Stromal cell of bone marrow (primary cell): ENCODE measurements at regions not wholly inside any gene's neighbourhood (a gene's known extent, or its start where the extent isn't known, plus 50 kb on each side); places are given as distances from the start of the nearest gene placed in this dataset.
"Not testable (repeated sequence)": the region's sequence is repeated elsewhere in the genome, so short reads cannot be mapped to it uniquely, and the experiment has no call there.

ENCODE experiments used
- DNase-seq: peaks from one replicate; pipeline ENCODE4 v3.0.0-alpha.2; 2012; ENCODE audit warnings: low read depth

DNA sequence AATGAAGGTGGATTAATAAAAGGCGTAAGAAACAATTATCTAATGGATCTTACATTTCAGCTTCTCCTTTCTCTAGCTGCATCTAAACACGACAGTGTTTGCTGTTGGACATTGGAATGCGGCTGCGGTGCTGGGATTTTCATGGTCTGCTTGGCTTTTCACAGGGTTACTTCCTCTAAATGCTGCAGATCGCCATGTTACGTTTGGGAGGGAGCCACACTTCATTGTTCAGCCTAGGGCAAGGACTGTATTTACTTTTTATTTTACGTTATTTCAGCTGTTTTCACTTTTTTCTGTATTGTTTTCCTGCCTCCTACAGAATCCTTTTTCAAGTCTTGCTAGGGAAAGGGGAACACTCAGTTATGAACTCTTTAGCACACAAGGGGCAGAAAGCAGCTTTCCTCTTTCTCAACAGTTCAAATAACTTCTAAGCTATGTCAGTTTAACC lies 97.9 kb upstream of the MTHFD1L start:
- DNase-seq: no peak

DNA sequence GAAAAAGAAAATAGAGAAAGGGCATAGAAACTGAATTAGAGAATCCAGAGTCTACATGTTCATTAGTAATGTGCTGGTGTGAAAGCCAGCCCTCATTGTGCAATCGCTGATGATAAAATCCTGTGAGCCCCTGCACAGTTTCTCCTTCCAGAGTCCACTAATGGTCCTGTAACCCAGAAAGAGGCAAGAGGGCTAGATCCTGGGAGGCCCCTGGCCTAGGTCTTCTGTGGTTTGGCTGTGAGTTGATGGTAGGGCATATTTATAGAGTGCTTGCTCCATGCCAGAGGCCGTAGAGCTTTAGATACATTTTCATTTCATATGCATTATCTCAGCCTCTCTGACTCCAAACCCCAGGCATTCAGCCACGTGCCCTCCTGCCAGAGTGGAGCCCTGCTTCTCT lies 94.9 kb upstream of the MTHFD1L start:
- no peak for DNase-seq

DNA sequence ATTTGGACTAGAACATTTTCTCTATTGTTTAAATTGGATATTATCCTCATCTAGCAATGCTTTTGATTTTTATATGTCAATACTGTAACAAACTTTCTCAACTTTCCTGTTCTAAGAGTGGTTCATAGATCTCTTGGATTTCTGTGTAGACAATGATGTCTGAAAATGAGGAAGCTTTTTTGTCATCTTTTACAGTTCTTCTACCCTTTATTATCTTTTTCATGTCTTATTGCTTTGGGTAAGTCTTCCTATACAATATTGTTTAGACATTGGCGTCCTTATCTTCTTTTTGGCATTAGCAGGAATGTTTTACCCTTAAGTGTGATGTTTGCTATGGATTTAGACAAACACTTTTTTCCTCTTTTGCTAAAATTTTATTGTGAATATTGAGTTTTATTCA lies 91.5 kb upstream of the MTHFD1L start:
- no peak for DNase-seq

DNA sequence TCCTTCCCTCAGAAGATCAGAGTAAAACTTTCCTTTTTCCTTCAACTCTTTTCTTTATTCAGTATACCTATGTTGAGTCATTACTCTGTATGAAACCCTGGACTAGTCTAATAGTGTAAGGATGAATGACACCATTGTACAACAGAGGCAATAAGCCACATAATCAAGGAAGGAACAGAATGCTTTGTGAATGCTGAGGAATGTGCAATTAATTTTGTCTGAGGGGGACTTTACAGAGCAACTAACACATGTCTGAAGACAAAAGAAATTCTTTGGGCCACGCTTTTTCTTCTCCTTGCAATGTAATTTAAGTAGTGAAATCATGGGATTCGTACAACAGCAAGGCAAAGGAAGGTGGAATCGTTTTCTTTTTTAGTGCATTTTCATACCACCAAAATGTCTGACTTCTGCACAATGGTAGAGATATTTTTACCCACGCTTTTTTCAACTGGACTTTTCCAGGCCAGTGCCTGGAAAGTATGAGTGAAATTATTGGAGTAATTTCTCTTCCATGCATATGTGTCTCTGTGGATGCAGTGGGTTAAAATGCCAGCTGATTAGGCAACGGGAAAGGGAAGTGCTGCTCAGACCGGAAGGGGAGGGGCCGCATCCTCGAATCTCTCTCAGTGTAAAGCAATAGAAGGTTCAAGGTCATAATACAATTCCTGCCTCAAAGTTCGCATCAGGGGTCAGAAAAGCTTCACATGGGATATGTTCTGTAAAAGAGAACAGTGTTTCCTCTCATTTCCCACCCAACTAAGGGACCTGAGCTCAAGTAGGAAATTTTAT lies 89.9 kb upstream of the MTHFD1L start:
- no peak for DNase-seq

DNA sequence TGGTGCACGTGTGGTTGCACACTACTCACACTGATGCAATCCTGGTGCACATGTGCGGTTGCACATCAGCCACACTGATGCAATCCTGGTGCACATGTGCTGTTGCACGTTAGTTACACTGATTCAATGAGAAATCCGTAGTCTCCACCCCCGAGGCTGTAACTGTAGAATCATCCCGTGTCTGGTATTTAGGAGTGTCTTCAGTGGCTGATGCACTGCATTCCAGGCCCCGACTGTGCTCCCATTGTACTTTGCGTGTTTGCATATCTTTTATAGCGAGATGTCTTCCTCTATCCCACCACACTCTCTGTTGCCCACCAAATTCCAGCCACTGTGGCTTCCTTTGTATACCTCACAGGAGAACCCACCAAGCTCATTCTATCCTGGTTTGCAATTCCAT lies 87.8 kb upstream of the MTHFD1L start:
- DNase-seq: no peak

DNA sequence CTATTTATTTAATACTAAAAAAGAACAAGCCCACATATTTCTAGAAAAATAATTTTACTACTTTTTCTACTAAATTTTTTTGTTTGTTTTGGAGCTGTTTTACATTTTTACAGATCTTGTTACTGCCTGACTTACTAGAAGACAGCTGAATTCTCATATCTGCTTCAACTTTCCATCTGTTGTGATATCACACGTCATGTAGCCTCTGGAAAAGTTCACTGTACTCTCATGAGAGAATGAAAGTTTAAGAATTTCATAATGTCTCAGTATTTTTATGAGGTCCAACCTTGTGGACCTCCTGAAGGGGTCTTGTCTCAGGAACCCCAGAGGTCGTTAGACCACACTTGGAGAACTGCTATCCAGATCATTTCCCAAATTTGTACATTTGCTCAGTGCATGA lies 81.7 kb upstream of the MTHFD1L start:
- DNase-seq: no peak

DNA sequence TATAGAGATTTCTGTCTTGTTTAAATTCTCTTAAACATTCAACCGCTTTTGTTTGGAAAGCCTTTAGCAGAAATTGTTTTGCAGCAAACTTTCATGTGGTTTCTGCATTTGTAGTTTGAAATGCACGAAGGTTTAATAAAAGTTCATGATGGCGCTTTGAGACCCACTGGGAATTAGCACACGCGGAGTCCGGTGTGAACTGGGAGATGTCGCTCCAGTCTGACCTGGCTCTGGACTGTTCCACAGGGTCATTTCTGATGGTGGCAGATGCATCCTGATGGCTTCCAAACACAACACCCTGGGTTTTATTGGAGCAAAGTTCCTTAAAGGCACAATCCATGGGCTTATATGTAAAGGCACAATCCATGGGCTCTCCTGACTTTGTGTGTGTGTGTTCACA lies 78.1 kb upstream of the MTHFD1L start:
- DNase-seq: no peak

DNA sequence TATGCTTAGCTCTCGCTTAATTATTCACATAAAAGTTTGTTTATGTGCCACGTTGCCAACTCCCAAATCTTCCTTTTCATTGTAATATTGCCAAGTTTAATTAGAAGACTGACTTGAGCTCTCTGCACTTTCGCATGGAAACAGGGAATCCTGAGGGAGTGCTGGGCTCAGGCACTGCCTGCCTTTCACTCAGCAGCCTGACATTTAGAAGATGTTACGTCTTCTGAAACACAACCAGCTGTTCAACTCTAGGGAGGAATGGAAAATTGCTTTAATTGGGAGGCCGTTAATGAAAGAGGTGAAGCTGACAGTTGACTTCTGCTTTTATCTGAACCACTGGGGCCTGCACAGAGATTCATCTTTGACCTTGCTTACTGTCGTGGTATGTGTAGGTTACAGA lies 77.4 kb upstream of the MTHFD1L start:
- DNase-seq: no peak

DNA sequence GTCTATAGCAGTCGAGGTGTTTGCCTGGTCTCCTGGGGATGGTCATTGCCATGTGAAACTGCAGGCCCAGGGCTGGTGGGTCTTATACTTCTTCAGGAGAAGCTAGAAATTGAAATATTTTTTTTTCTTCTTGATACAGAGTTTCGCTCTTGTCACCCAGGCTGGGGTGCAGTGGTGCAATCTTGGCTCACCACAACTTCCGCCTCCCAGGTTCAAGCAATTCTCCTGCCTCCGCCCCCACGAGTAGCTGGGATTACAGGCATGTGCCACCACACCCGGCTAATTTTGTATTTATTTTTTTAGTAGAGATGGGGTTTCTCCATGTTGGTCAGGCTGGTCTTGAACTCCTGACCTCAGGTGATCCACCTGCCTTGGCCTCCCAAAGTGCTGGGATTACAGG lies 75.6 kb upstream of the MTHFD1L start:
- not testable (repeated sequence) for DNase-seq

DNA sequence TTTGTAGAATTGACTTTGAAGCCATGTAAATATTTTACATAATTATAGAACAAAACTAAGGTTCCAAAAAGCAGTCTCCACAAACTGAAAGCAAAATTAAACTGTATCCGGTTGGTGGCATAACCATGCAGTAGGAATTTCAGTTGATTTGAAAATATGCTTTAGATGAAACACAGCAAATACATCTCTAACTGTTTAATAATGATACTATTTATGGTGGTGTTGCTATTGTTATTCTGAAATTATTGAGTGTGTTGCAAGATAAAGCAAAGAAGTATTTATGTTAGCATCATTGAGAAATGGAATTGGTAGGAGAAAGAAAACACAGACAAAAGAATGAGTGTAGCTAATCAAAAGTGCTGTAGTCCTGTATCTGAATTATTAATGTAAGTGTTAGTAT lies 73.8 kb upstream of the MTHFD1L start:
- DNase-seq: no peak

DNA sequence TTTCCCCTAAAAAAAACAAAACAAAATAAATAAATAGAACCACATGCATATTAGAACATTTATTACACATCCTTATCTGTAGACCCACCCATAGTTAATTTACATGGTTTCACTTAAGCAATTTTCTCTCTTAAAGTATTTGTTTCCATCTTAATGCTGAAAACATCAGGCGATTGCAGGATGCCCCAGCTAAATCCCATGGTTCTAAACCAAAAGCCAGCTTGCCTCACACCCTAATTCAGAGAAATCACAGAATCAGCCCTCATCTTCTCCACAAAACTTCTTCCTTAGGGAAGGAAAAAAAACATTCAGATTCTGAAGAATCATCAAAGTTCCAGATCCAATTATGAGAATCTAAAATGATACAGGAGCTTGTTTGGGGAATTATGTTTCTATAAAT lies 67.6 kb upstream of the MTHFD1L start:
- DNase-seq: no peak

DNA sequence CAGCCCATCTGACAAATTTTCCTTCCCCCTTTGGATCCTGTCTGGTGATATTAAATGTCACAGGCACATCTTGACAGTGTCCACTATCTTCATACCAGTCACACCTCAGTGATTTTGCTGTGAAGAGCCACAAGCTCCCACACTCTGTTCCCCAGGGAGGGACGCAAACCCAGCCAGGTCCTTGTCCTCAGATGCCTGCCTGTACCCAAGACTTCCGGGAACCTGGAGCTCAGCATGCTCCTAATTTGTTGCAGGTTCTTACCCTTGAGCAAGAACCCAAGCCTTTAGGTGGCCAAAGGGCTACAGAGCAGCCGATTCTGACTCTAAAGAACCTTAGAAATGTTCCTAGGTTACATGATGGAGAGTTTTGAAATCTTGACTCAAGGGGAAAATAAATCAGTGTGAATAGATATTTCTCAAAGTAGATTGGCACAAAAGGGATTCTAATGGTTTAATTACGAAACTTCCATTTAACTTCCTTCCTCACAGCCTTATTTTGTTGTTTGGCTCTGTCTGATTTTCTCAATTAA lies 66.2 kb upstream of the MTHFD1L start:
- DNase-seq: no peak

DNA sequence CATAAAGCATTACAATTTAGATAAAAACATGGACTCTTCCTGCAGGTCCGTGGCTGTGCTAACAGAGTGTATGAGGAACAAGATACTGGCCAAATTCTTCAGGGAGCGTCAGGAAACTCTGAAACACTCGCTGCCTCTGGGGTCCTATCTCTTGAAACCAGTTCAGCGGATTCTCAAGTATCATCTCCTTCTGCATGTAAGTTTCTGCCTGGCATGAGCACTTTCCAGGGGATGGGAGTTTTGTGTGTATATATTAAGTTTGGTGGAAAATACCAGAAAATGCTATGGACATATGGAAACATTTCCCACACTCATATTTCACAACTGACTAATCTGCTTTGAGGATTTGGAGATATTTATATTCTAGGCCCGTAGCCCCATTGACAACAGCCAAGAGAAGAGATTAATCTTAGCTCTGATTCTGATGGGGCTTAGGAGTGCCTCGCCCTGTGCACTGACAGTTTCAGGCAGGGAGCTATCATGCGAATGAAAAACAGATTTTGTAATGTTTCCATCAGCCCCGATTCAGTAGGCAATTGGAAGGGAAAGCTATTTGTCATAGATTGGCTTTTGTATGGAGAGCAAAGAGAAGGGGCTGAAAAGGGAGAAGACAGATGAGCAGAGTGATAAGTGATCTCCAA lies 64.7 kb upstream of the MTHFD1L start:
- no peak for DNase-seq

DNA sequence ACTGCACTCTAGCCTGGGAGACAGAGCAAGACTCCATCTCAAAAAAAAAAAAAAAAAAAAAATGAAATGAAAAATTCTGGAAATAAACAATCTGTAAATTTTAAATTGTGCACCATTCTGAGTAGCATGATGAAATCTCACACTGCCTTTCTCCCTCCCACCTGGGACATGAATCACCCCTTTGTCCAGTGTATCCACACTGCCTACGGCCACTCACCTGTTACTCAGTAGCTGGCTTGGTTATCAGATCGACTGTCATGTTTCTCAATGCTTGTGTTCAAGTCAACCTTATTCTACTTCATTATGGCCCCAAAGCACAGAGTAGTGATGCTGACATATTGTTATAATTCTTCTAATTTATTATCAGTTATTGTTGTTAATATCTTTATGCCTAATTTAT lies 58.7 kb upstream of the MTHFD1L start:
- no peak for DNase-seq

DNA sequence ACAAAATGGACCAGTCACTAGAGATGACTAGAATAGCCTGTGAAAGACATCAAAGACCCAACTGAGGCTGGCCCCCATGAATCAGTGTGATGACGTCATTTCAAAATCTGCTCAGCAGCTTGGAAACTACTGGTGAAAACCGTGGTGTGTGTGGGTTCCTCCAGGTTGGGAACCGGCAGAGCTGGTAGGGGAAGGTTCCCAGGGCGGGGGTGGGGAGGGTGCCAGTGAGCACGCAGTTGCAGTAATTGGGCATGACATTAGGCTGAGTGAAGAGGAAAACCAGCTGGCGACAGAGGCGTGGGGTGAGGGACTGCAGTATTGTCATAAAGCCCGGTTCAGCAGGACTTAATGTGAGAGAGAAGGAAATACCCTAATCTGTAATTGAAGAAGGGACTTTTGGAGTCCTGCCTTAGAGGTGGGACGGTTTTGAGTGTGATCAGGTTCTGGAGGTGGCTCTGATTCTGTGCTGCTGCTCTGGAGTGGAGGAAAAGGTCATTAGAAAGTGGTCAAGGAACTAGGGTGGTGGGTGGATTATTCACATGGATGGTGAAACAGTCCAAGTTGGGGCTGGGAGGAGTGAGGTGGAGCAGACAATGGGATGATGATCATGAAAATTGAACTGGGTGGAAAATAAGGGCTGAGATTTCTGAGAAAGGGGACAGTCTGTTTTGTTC lies 52.0 kb upstream of the MTHFD1L start:
- DNase-seq: no peak

DNA sequence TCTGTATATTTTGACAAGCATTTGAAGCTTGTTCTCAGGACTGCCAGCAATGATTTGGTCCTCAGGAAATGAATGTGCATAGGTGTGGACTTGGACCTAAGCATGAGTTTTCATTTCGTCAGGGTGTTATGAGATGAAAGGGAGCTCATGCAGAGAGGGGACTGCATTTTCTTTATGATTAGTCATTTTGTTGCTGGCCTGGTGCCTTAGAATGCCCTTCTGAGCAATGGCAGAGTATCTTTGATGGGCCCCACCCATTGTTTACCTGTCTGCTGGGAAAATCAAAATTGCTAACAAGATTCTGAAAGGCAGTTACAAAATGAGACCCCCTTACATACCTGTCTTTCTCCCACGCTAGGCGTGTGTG lies 51.5 kb upstream of the MTHFD1L start:
- DNase-seq: no peak
